Stimulated activated CD8-positive, alpha-beta memory T cell treated with anti-CD3 and anti-CD28 coated beads, Interleukin-15, amount 100 ng/mL, for 48 hours (primary cell): ENCODE measurements at regions not wholly inside any gene's neighbourhood (a gene's known extent, or its start where the extent isn't known, plus 50 kb on each side); places are given as distances from the start of the nearest gene placed in this dataset.
"Not testable (repeated sequence)": the region's sequence is repeated elsewhere in the genome, so short reads cannot be mapped to it uniquely, and the experiment has no call there.

Source experiments
- DNase-seq, 2 donors: peaks; one replicate each; pipeline ENCODE4 v3.0.0-alpha.2; 2020; ENCODE audit warnings: low read depth in 2 of 2

DNA sequence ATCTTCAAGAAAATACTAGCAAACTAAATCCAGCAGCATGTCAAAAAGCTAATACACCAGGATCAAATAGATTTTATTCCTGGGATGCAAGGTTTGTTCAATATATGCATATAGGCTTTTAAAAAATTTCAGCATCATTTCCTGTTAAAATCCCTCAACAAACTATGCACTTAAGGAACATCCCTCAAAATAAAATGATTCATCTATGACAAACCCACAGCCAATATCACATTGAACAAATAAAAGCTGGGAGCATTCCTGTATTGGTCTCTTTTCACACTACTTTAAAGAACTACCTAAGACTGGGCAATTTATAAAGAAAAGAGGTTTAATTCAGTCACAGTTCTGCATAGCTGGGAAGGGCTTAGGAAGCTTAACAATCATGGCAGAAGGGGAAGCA, 726.7 kb downstream of the GRXCR1 start:
- DNase-seq = no peak

DNA sequence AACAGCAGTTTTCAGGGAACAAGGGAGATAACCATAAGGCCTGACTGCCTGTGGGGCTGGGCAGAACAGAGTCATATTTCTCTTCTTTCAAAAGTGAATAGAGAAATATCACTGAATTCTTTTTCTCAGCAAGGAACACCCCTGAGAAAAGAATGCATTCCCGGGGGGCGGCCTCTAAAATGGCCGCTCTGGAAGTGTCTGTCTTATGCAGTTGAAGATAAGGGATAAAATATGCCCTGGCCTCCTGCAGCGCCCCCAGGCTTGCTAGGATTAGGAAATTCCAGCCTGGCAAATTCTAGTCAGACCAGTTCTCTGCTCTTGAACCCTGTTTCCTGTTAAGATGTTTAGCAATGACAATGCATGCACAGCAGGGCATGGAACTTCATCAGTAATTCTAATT, 745.4 kb downstream of the GRXCR1 start:
- DNase-seq = not testable (repeated sequence)

GRCh38 chr4:43651991-43652390, 759.5 kb downstream of the GRXCR1 start:
- no peak for DNase-seq

DNA sequence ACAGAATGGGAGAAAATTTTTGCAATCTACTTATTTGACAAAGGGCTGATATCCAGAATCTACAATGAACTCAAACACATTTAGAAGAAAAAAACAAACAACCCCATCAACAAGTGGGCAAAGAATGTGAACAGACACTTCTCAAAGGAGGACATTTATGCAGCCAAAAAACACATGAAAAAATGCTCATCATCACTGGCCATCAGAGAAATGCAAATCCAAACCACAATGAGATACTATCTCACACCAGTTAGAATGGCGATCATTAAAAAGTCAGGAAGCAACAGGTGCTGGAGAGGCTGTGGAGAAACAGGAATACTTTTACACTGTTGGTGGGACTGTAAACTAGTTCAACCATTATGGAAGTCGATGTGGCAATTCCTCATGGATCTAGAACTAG, 767.0 kb downstream of the GRXCR1 start:
- DNase-seq = not testable (repeated sequence)

GRCh38 chr4:43672265-43672885, 776.2 kb downstream of the KCTD8 start:
- not testable (repeated sequence) for DNase-seq

- DNase-seq = no peak
Measured at GRCh38 chr4:43680421-43680820, 768.2 kb downstream of the KCTD8 start.

DNA sequence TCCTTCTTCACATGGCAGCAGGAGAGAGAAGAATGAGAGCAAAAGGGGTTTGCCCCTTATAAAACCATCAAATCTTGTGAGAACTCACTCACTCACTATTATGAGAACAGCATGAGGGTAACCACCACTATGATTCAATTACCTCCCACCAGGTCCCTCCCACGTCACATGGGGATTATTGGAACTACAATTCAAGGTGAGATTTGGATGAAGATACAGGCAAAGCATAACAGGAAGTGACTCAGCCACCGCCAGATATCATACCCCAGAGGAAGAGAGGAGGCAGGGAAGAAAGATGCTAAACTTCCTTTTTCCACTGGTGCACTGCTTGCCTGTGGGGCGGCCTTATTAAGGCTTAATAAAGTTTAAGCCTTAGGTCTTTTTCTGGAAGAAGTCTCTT, 766.1 kb downstream of the KCTD8 start:
- no peak for DNase-seq

DNA sequence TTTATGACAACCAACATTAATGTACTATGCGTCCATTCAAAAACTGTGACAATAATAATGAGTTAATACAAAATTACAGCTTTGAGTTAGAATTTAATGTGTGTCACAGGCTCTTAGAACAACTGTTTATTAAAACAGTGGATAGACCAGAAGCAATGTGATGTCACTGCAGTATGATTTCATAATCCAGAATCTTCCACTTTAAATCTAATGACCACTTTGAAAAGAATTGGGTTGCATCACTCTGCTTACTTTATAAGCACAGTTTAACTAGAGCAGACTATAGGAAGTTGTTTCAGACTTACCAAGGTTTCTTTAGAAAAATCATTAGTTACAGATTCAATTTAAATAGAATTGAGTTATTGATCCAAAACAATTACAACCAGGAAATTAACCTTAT, 758.5 kb downstream of the KCTD8 start:
- DNase-seq = no peak

DNA sequence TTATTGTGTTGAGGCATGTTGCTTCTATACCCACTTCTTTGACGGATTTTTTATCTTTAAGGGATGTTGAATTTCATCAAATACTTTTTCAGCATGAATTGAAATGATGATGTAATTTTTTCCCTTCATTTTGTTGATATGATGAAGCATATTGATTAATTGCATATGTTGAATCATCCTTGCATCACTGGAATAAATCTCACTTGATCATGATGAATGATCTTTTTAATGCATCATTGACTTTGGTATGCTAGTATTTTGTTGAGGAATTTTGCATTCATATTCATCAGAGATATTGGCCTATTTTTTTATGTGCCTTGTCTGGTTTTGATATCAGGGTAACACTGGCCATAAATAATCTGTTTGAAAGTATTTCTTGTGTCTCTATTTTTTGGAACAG, 754.7 kb downstream of the KCTD8 start:
- no peak for DNase-seq

- DNase-seq = no peak
Measured at GRCh38 chr4:43709443-43709842, 739.2 kb downstream of the KCTD8 start.

- no peak for DNase-seq
Measured at GRCh38 chr4:43716721-43717395, 731.8 kb downstream of the KCTD8 start.

- no peak for DNase-seq
Measured at GRCh38 chr4:43718369-43718768, 730.2 kb downstream of the KCTD8 start.

GRCh38 chr4:43732829-43733426, 715.7 kb downstream of the KCTD8 start:
- no peak for DNase-seq

DNA sequence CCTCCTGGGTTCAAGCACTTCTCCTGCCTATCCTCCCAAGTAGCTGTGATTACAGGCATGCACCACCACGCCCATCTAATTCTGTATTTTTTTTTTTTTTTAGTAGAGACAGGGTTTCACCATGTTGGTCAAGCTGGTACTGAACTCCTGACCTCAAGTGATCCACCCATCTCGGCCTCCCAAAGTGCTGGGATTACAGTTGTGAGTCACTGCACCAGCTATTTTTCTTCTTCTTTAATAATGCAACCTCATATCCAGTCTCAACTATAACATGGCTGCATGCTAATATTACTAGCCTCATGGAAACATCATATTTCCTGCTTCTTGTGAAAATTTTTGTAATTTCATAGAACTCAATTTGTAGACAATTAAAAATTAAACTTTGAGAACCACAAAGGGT, 706.5 kb downstream of the KCTD8 start:
- DNase-seq = no peak

GRCh38 chr4:43754566-43754965, 694.0 kb downstream of the KCTD8 start:
- no peak for DNase-seq

DNA sequence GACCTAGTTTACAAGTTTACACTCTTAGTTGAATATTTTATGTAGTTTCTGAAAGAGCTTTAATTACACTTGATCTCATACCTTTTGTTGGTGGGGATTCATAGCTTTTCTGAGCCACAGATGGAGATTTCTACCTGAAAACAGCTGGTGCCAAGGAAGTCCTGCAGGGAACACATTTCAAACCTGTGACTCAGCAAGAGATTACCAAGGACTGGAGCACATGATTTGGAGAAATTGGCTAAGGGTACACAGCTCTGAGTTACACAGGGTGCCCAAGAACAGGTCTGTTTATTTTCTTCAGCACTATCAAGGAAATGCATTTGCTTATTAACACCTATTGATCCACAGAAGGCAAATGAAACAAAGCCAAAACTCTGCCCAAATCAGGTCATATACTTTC, 691.5 kb downstream of the KCTD8 start:
- no peak for DNase-seq

DNA sequence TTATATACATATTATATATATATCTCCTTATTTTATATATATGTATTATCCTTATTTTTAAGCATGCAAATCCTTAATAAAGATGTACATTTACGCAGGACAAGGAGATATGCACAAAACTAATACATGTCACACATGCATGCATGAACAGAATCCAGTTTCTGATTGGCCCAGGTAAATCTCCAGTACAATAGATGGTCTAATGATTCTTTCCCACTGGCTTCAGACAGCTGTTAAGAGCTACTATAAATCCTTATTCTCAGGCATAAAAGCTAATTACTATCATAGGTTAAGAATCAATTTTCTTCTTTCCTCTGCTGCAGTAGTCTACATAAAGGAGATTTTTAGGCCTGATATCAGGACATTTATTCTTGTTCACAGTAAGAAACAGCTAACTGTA, 689.8 kb downstream of the KCTD8 start:
- no peak for DNase-seq

- DNase-seq = no peak
Measured at GRCh38 chr4:43763029-43763610, 685.5 kb downstream of the KCTD8 start.

DNA sequence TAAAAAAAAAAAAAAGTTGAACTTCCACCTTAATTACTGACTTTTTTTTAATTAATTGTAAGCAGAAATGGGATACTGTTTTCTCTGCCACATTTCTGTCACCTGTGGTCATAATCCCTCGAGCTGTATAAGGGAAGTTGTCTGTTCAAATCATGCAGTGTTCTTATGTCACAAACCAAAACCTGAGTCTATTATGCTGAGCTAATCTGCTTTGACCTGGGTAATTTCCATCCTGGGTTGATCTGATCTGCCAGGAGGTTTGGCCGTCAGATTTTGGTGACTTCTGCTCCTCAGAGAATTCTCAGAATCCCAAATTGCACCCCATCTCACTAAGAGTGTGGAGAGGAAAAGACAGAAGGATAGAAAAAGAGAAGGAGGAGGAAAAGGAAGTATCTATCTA, 683.1 kb downstream of the KCTD8 start:
- no peak for DNase-seq

- no peak for DNase-seq
Measured at GRCh38 chr4:43766648-43767047, 682.0 kb downstream of the KCTD8 start.

DNA sequence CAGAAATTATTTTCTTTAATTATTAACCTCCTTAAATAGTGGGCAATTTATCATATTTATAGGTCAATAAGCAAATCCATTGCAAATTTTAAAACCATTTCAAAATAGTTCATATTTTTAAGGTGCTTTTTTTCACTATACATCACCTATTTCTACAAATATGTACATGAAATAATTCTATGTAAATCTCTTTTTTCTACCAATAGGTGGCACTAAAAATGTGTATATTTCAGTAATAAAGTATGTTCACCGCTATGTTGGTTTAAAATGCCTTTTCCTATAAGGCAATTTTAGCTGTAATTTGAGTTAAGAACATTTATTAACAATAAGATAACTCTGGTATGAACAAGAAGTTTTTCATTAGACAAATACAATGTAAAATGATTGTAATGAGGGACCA, 672.2 kb downstream of the KCTD8 start:
- DNase-seq = no peak

- no peak for DNase-seq
Measured at GRCh38 chr4:43778187-43778915, 670.3 kb downstream of the KCTD8 start.
